Activated CD8-positive, alpha-beta memory T cell treated with anti-CD3 and anti-CD28 coated beads for 1 hour (primary cell): ENCODE measurements at regions not wholly inside any gene's neighbourhood (a gene's known extent, or its start where the extent isn't known, plus 50 kb on each side); places are given as distances from the start of the nearest gene placed in this dataset.

ENCODE experiments used
- DNase-seq, 2 donors: peaks; one replicate each; pipeline ENCODE4 v3.0.0-alpha.2; 2020; ENCODE audit warnings: low read depth in 1 of 2; ENCODE audit errors: extremely low read depth in 1 of 2

GRCh38 chr1:200253774-200254495 lies 155.9 kb downstream of the ZNF281 start:
- DNase-seq = no peak

- no peak for DNase-seq
Measured at GRCh38 chr1:200252531-200252930, 157.3 kb downstream of the ZNF281 start.

GRCh38 chr1:200250469-200250868 lies 159.4 kb downstream of the ZNF281 start:
- no peak for DNase-seq

GRCh38 chr1:200248541-200248940 lies 161.3 kb downstream of the ZNF281 start:
- DNase-seq = no peak

- no peak for DNase-seq
Measured at GRCh38 chr1:200247518-200247917, 162.3 kb downstream of the ZNF281 start.

- no peak for DNase-seq
Measured at GRCh38 chr1:200245473-200245872, 164.4 kb downstream of the ZNF281 start.

- no peak for DNase-seq
Measured at GRCh38 chr1:200243042-200243437, 166.8 kb downstream of the ZNF281 start.

- no peak for DNase-seq
Measured at GRCh38 chr1:200242110-200243041, 167.5 kb downstream of the ZNF281 start.

GRCh38 chr1:200240656-200241055 lies 169.2 kb downstream of the ZNF281 start:
- DNase-seq = no peak

- DNase-seq = no peak
Measured at GRCh38 chr1:200238311-200238710, 171.5 kb downstream of the ZNF281 start.

GRCh38 chr1:200237066-200237465 lies 172.8 kb downstream of the ZNF281 start:
- DNase-seq = no peak

GRCh38 chr1:200234938-200235337 lies 174.9 kb downstream of the ZNF281 start:
- DNase-seq = no peak

- DNase-seq = no peak
Measured at GRCh38 chr1:200233393-200233792, 176.4 kb downstream of the ZNF281 start.

- no peak for DNase-seq
Measured at GRCh38 chr1:200231787-200232231, 178.0 kb downstream of the ZNF281 start.

- DNase-seq = no peak
Measured at GRCh38 chr1:200230671-200231070, 179.2 kb downstream of the ZNF281 start.

- DNase-seq = no peak
Measured at GRCh38 chr1:200228486-200228885, 181.3 kb downstream of the ZNF281 start.

- DNase-seq = no peak
Measured at GRCh38 chr1:200228081-200228480, 181.8 kb downstream of the ZNF281 start.
